Astrocyte (in vitro differentiated cells and primary cell): ENCODE measurements at regions not wholly inside any gene's neighbourhood (a gene's known extent, or its start where the extent isn't known, plus 50 kb on each side); places are given as distances from the start of the nearest gene placed in this dataset.

Experiments used
- DNase-seq: peaks from one replicate; pipeline ENCODE4 v3.0.0-alpha.2; 2010; ENCODE audit warnings: low read depth
- FAIRE-seq: peaks from 2 replicates; lab custom pipeline; 2011; peaks lifted over from hg19 to GRCh38; lab: Jason Lieb, UNC
- H2AFZ ChIP-seq: 2 replicates; pipeline ENCODE4 v1.6.0; 2012; ENCODE audit warnings: low read depth, low read length, inconsistent platforms
- H3K27ac ChIP-seq: 2 replicates; pipeline ENCODE4 v1.5.1; 2011; ENCODE audit warnings: low read depth, low read length, inconsistent platforms
- H3K27me3 ChIP-seq: 2 replicates; pipeline ENCODE4 v1.6.0; 2011; ENCODE audit warnings: low read length, inconsistent platforms; ENCODE audit not compliant: insufficient read depth
- H3K36me3 ChIP-seq: 2 replicates; pipeline ENCODE4 v1.5.1; 2011; ENCODE audit warnings: low read length, inconsistent platforms; ENCODE audit not compliant: insufficient read depth
- H3K4me1 ChIP-seq: 2 replicates; pipeline ENCODE4 v1.5.1; 2011; ENCODE audit warnings: low read length, inconsistent platforms; ENCODE audit not compliant: insufficient read depth
- H3K4me2 ChIP-seq: 2 replicates; pipeline ENCODE4 v1.6.0; 2012; ENCODE audit warnings: low read length, inconsistent platforms
- H3K4me3 ChIP-seq: 2 replicates; pipeline ENCODE4 v1.5.1; 2011; ENCODE audit warnings: low read depth, mild to moderate bottlenecking, low read length, inconsistent platforms; ENCODE audit not compliant: insufficient read depth
- H3K79me2 ChIP-seq: 2 replicates; pipeline ENCODE4 v1.6.0; 2012; ENCODE audit warnings: mild to moderate bottlenecking, low read length, inconsistent platforms; ENCODE audit not compliant: insufficient read depth
- H3K9ac ChIP-seq: 2 replicates; pipeline ENCODE4 v1.6.0; 2012; ENCODE audit warnings: mild to moderate bottlenecking, low read length, inconsistent platforms
- H3K9me3 ChIP-seq: 2 replicates; pipeline ENCODE4 v1.5.1; 2012; ENCODE audit warnings: low read depth, mild to moderate bottlenecking, low read length, inconsistent platforms; ENCODE audit not compliant: insufficient read depth
- H4K20me1 ChIP-seq: 2 replicates; pipeline ENCODE4 v1.6.0; 2012; ENCODE audit warnings: low read length, inconsistent platforms; ENCODE audit not compliant: insufficient read depth
- H3K27ac Mint-ChIP-seq: one replicate; pipeline ENCODE4 v1.8.0; 2021; ENCODE audit warnings: mild to moderate bottlenecking, mixed read lengths; ENCODE audit not compliant: unreplicated experiment
- H3K27me3 Mint-ChIP-seq: one replicate; pipeline ENCODE4 v1.8.0; 2021; ENCODE audit warnings: low read depth, mixed read lengths; ENCODE audit not compliant: unreplicated experiment
- H3K36me3 Mint-ChIP-seq: one replicate; pipeline ENCODE4 v1.8.0; 2021; ENCODE audit warnings: low read depth, mixed read lengths; ENCODE audit not compliant: unreplicated experiment
- H3K4me1 Mint-ChIP-seq: one replicate; pipeline ENCODE4 v1.8.0; 2021; ENCODE audit warnings: low read depth, mixed read lengths; ENCODE audit not compliant: unreplicated experiment
- H3K4me3 Mint-ChIP-seq: one replicate; pipeline ENCODE4 v1.8.0; 2021; ENCODE audit warnings: mild to moderate bottlenecking, moderate library complexity, mixed read lengths; ENCODE audit not compliant: unreplicated experiment
- H3K9me3 Mint-ChIP-seq: one replicate; pipeline ENCODE4 v1.8.0; 2021; ENCODE audit warnings: mild to moderate bottlenecking, mixed read lengths; ENCODE audit not compliant: unreplicated experiment
- CTCF ChIP-seq: IDR thresholded peaks from 2 replicates; pipeline ENCODE4 v1.5.1; 2011; ENCODE audit warnings: low read depth, mild to moderate bottlenecking, inconsistent platforms, low read length, moderate library complexity; ENCODE audit not compliant: insufficient read depth
- EZH2 ChIP-seq: IDR thresholded peaks from 2 replicates; pipeline ENCODE4 v1.6.1; 2012; ENCODE audit warnings: mild to moderate bottlenecking, low read length, inconsistent platforms; ENCODE audit not compliant: insufficient read depth

- Histone ChIP-seq H3K9me3 (no peaks in the 10 kb centered on the region), H3K4me3 (no peak overlapping the region), H3K4me1 (no peaks in the 10 kb centered on the region), H3K9ac (no peak overlapping the region), H3K4me2 (no peak overlapping the region), H3K79me2 (no peaks in the 10 kb centered on the region), H4K20me1 (no peaks in the 10 kb centered on the region), H3K27me3 (no peaks in the 10 kb centered on the region), H3K36me3 (no peaks in the 10 kb centered on the region), H3K27ac (no peak overlapping the region), H2AFZ (no peak overlapping the region)
- TF ChIP-seq EZH2 = no peak
- TF ChIP-seq CTCF = no peak
- DNase-seq (no peak), FAIRE-seq (no peak)
- Mint-ChIP-seq H3K27me3 (peaks cover 20% of the 10 kb centered on the region), H3K4me1 (no peaks in the 10 kb centered on the region), H3K9me3 (peaks cover 2% of the 10 kb centered on the region), H3K4me3 (no peak overlapping the region), H3K36me3 (no peaks in the 10 kb centered on the region), H3K27ac (no peak overlapping the region)
Measured at GRCh38 chr1:62989497-62989896, 205.6 kb downstream of the ATG4C start.

GRCh38 chr1:62991152-62991551 lies 207.2 kb downstream of the ATG4C start:
- H3K27me3 Mint-ChIP-seq = peaks cover 22% of the 10 kb centered on the region
- H3K36me3 ChIP-seq = no peaks in the 10 kb centered on the region
- H3K27ac Mint-ChIP-seq = no peak overlapping the region

More at GRCh38 chr1:62991152-62991551, 207.2 kb downstream of the ATG4C start:
- Histone ChIP-seq H3K9ac (no peak overlapping the region), H3K27ac (no peak overlapping the region), H3K4me1 (no peaks in the 10 kb centered on the region), H3K9me3 (no peaks in the 10 kb centered on the region), H3K79me2 (no peaks in the 10 kb centered on the region), H3K27me3 (no peaks in the 10 kb centered on the region), H2AFZ (no peak overlapping the region), H3K4me3 (no peak overlapping the region), H4K20me1 (no peaks in the 10 kb centered on the region), H3K4me2 (no peak overlapping the region)
- Mint-ChIP-seq H3K9me3 (peaks cover 2% of the 10 kb centered on the region), H3K36me3 (no peaks in the 10 kb centered on the region), H3K4me1 (no peaks in the 10 kb centered on the region), H3K4me3 (no peak overlapping the region)
- TF ChIP-seq EZH2 (no peak), CTCF (no peak)
- DNase-seq (no peak), FAIRE-seq (no peak)
